ENCODE measurements at regions not wholly inside any gene's neighbourhood (a gene's known extent, or its start where the extent isn't known, plus 50 kb on each side); places are given as distances from the start of the nearest gene placed in this dataset.
"Not testable (repeated sequence)": the region's sequence is repeated elsewhere in the genome, so short reads cannot be mapped to it uniquely, and the experiment has no call there.

- TF ChIP-seq, protein P1, sequence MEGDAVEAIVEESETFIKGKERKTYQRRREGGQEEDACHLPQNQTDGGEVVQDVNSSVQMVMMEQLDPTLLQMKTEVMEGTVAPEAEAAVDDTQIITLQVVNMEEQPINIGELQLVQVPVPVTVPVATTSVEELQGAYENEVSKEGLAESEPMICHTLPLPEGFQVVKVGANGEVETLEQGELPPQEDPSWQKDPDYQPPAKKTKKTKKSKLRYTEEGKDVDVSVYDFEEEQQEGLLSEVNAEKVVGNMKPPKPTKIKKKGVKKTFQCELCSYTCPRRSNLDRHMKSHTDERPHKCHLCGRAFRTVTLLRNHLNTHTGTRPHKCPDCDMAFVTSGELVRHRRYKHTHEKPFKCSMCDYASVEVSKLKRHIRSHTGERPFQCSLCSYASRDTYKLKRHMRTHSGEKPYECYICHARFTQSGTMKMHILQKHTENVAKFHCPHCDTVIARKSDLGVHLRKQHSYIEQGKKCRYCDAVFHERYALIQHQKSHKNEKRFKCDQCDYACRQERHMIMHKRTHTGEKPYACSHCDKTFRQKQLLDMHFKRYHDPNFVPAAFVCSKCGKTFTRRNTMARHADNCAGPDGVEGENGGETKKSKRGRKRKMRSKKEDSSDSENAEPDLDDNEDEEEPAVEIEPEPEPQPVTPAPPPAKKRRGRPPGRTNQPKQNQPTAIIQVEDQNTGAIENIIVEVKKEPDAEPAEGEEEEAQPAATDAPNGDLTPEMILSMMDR (IDR thresholded peaks at IDR 0.05) = no peak
- DNase-seq (no peak), ATAC-seq (ENCODE audit: low read depth) (no peak)
- ChIA-PET POLR2A (no interaction called here), CTCF (no interaction called here)
- H3K4me1 Mint-ChIP-seq = peaks cover 16% of the 10 kb centered on the region
- no peaks in the 10 kb centered on the region for H3K27me3 Mint-ChIP-seq
- no peaks in the 10 kb centered on the region for H3K36me3 Mint-ChIP-seq (ENCODE audit: low read depth)
- no peak overlapping the region for H3K27ac Mint-ChIP-seq
- no peak overlapping the region for H3K4me3 Mint-ChIP-seq
- intact Hi-C loops (cut with micrococcal nuclease) = no loop called here
- H3K9me3 Mint-ChIP-seq = peaks cover 4% of the 10 kb centered on the region
Measured at GRCh38 chr15:67947254-67948039, 106.7 kb upstream of the PIAS1 start.

DNA sequence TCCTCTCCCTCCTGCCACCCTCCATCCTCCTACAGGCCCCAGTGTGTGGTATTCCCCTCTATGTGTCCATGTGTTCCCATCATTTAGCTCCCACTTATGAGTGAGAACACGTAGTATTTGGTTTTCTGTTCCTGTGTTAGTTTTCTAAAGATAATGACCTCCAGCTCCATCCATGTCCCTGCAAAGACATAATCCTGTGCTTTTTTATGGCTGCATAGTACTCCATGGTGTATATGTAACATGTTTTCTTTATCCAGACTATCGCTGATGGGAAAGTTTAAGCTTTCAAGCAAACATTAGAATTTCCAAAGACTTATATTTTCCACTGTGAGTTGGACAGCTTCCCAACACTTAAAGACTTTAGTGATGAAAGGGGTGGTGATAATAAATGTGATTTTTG lies 105.9 kb upstream of the PIAS1 start:
- CTCF ChIA-PET = no interaction called here
- Mint-ChIP-seq H3K36me3 (ENCODE audit: low read depth) (no peaks in the 10 kb centered on the region), H3K9me3 (peaks cover 4% of the 10 kb centered on the region), H3K27me3 (no peaks in the 10 kb centered on the region), H3K4me1 (peaks cover 16% of the 10 kb centered on the region), H3K27ac (no peak overlapping the region), H3K4me3 (no peak overlapping the region)
- DNase-seq = no peak
- POLR2A ChIA-PET = no interaction called here
- TF ChIP-seq, protein P1 (IDR thresholded peaks at IDR 0.05) = no peak
- no peak for ATAC-seq (ENCODE audit: low read depth)
- intact Hi-C loops (cut with micrococcal nuclease) = no loop called here

GRCh38 chr15:67951187-67951586 lies 102.9 kb upstream of the PIAS1 start:
- POLR2A ChIA-PET, DNase-seq: not testable (repeated sequence)
- peaks cover 16% of the 10 kb centered on the region for H3K4me1 Mint-ChIP-seq

GRCh38 chr15:67953299-67953698 lies 100.8 kb upstream of the PIAS1 start:
- no peak overlapping the region for H3K4me3 Mint-ChIP-seq
- ChIA-PET POLR2A (no interaction called here), CTCF (no interaction called here)
- H3K9me3 Mint-ChIP-seq = peaks cover 2% of the 10 kb centered on the region
- no peaks in the 10 kb centered on the region for H3K36me3 Mint-ChIP-seq (ENCODE audit: low read depth)
- peaks cover 10% of the 10 kb centered on the region for H3K4me1 Mint-ChIP-seq
- no peak for DNase-seq
- intact Hi-C loops (cut with micrococcal nuclease) = no loop called here
- no peak overlapping the region for H3K27ac Mint-ChIP-seq
- TF ChIP-seq, protein P1 (IDR thresholded peaks at IDR 0.05) = no peak
- H3K27me3 Mint-ChIP-seq = no peaks in the 10 kb centered on the region
- peak; percentile 67 for ATAC-seq (ENCODE audit: low read depth)

More at GRCh38 chr15:67951187-67951586, 102.9 kb upstream of the PIAS1 start:
- H3K36me3 Mint-ChIP-seq (ENCODE audit: low read depth); intact Hi-C loops (cut with micrococcal nuclease); ATAC-seq (ENCODE audit: low read depth); H3K4me3 Mint-ChIP-seq; CTCF ChIA-PET; H3K27ac Mint-ChIP-seq; H3K27me3 Mint-ChIP-seq; H3K9me3 Mint-ChIP-seq: not testable (repeated sequence)

DNA sequence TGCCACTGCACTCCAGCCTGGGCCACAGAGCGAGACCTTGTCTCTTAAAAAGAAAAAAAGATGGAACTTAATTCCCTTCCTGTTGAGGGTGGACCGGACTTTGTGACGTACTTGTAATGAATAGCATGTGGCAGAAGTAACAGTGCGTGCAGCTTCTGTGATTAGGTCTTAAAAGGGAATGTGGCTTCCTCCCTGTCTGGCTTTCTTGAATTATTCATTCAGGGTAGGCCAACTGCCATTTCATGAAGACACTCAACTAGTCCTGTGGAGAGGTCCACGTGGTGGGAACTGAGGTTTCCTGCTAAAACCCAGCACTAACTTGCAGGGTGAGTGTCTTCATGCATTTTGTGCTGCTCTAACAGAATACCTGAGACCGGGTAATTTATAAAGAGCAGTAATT lies 98.9 kb upstream of the PIAS1 start:
- H3K9me3 Mint-ChIP-seq = no peaks in the 10 kb centered on the region
- ChIA-PET POLR2A (no interaction called here), CTCF (no interaction called here)
- no peak overlapping the region for H3K27ac Mint-ChIP-seq
- no peaks in the 10 kb centered on the region for H3K27me3 Mint-ChIP-seq
- ATAC-seq (ENCODE audit: low read depth) (no peak), DNase-seq (no peak)
- H3K4me1 Mint-ChIP-seq = peaks cover 10% of the 10 kb centered on the region
- no peak overlapping the region for H3K4me3 Mint-ChIP-seq
- TF ChIP-seq, protein P1 (IDR thresholded peaks at IDR 0.05) = no peak
- H3K36me3 Mint-ChIP-seq (ENCODE audit: low read depth) = no peaks in the 10 kb centered on the region
- intact Hi-C loops (cut with micrococcal nuclease) = no loop called here

Measured in activated B cell treated with CpG ODN at 0.5 μM for 24 hours (primary cell).